ENCODE measurements at regions not wholly inside any gene's neighbourhood (a gene's known extent, or its start where the extent isn't known, plus 50 kb on each side); places are given as distances from the start of the nearest gene placed in this dataset.

DNA sequence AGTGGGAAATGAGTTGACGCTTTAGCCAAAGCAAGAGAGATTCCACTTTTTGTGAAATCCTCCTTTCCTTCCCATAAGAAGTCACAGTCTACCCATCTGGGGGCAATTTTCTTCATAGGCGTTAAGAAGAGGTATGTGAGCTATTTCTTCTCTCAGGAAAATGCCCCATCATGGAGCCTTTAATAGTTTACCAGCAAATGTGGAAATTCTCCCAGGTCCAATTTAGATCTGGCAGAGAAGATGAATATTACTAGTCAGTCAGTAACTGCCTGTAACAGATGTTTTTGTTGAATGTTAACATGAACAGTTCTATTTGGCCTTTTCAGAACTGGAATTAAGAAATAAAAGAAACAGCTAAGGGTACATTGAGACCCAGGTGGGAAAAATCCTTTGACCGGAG lies 156.4 kb upstream of the RFX3 start (continued):
- no peak for TF ChIP-seq JUNB (IDR thresholded peaks at IDR 0.05; ENCODE audit: unreplicated experiment)
- no peak for TF ChIP-seq EZH2 (IDR thresholded peaks at IDR 0.05; ENCODE audit: low read depth, unreplicated experiment)
- TF ChIP-seq NANOG (IDR thresholded peaks at IDR 0.05; ENCODE audit: borderline replicate concordance) = no peak

GRCh38 chr9:3677541-3677940 lies 151.7 kb upstream of the RFX3 start:
- Mint-ChIP-seq H3K9me3 (no peaks in the 10 kb centered on the region), H3K27ac (no peak overlapping the region), H3K4me3 (no peak overlapping the region), H3K4me1 (no peaks in the 10 kb centered on the region), H3K27me3 (ENCODE audit: insufficient read depth, low read depth, poor library complexity) (no peaks in the 10 kb centered on the region), H3K36me3 (ENCODE audit: low read depth) (no peaks in the 10 kb centered on the region)
- H3F3A ChIP-seq (replicated peaks; ENCODE audit: low read depth) = no peaks in the 10 kb centered on the region
- H3K4me2 ChIP-seq = no peak overlapping the region
- no peak for DNase-seq (ENCODE audit: low spot score)
- no peaks in the 10 kb centered on the region for H3K36me3 ChIP-seq (ENCODE audit: insufficient read depth)
- no peak overlapping the region for H2AFZ ChIP-seq
- no peak for ATAC-seq
- H3K27ac ChIP-seq (ENCODE audit: low read depth) = no peak overlapping the region
- H4K20me1 ChIP-seq (replicated peaks; ENCODE audit: insufficient read depth) = no peaks in the 10 kb centered on the region
- no peak for TF ChIP-seq CREB1 (CRISPR knock-in tag; IDR thresholded peaks at IDR 0.05; ENCODE audit: low read depth)
- TF ChIP-seq CTCF (conservative IDR thresholded peaks at IDR 0.05; ENCODE audit: low read depth in 2 of 2) = no peak
- TF ChIP-seq NANOG (IDR thresholded peaks at IDR 0.05; ENCODE audit: borderline replicate concordance) = no peak
- no peak for TF ChIP-seq EZH2 (IDR thresholded peaks at IDR 0.05; ENCODE audit: low read depth, unreplicated experiment)
- no peak for TF ChIP-seq JUNB (IDR thresholded peaks at IDR 0.05; ENCODE audit: unreplicated experiment)
- no peak for TF ChIP-seq STAT1 (IDR thresholded peaks at IDR 0.05; ENCODE audit: unreplicated experiment)
- TF ChIP-seq ZNF331 (CRISPR knock-in tag; IDR thresholded peaks at IDR 0.05; ENCODE audit: low read depth) = no peak
- no peak for TF ChIP-seq POLR2AphosphoS5 (IDR thresholded peaks at IDR 0.05; ENCODE audit: low read depth)
- TF ChIP-seq, protein P1, sequence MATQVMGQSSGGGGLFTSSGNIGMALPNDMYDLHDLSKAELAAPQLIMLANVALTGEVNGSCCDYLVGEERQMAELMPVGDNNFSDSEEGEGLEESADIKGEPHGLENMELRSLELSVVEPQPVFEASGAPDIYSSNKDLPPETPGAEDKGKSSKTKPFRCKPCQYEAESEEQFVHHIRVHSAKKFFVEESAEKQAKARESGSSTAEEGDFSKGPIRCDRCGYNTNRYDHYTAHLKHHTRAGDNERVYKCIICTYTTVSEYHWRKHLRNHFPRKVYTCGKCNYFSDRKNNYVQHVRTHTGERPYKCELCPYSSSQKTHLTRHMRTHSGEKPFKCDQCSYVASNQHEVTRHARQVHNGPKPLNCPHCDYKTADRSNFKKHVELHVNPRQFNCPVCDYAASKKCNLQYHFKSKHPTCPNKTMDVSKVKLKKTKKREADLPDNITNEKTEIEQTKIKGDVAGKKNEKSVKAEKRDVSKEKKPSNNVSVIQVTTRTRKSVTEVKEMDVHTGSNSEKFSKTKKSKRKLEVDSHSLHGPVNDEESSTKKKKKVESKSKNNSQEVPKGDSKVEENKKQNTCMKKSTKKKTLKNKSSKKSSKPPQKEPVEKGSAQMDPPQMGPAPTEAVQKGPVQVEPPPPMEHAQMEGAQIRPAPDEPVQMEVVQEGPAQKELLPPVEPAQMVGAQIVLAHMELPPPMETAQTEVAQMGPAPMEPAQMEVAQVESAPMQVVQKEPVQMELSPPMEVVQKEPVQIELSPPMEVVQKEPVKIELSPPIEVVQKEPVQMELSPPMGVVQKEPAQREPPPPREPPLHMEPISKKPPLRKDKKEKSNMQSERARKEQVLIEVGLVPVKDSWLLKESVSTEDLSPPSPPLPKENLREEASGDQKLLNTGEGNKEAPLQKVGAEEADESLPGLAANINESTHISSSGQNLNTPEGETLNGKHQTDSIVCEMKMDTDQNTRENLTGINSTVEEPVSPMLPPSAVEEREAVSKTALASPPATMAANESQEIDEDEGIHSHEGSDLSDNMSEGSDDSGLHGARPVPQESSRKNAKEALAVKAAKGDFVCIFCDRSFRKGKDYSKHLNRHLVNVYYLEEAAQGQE (IDR thresholded peaks at IDR 0.05; ENCODE audit: unreplicated experiment) = no peak
- no peak for TF ChIP-seq EZH2phosphoT487 (IDR thresholded peaks at IDR 0.05; ENCODE audit: unreplicated experiment)
- H3K9me2 ChIP-seq (ENCODE audit: insufficient read depth) = no peaks in the 10 kb centered on the region
- no peaks in the 10 kb centered on the region for H3K79me2 ChIP-seq (replicated peaks; ENCODE audit: insufficient read depth)
- no peaks in the 10 kb centered on the region for H3K4me1 ChIP-seq (ENCODE audit: insufficient read depth)
- H3K27me3 ChIP-seq (ENCODE audit: insufficient read depth) = no peaks in the 10 kb centered on the region
- H3K4me3 ChIP-seq = no peak overlapping the region
